ENCODE measurements at regions not wholly inside any gene's neighbourhood (a gene's known extent, or its start where the extent isn't known, plus 50 kb on each side); places are given as distances from the start of the nearest gene placed in this dataset.

GRCh38 chr16:79750311-79750710 lies 149.8 kb upstream of the MAF start:
- TF ChIP-seq, protein P1, sequence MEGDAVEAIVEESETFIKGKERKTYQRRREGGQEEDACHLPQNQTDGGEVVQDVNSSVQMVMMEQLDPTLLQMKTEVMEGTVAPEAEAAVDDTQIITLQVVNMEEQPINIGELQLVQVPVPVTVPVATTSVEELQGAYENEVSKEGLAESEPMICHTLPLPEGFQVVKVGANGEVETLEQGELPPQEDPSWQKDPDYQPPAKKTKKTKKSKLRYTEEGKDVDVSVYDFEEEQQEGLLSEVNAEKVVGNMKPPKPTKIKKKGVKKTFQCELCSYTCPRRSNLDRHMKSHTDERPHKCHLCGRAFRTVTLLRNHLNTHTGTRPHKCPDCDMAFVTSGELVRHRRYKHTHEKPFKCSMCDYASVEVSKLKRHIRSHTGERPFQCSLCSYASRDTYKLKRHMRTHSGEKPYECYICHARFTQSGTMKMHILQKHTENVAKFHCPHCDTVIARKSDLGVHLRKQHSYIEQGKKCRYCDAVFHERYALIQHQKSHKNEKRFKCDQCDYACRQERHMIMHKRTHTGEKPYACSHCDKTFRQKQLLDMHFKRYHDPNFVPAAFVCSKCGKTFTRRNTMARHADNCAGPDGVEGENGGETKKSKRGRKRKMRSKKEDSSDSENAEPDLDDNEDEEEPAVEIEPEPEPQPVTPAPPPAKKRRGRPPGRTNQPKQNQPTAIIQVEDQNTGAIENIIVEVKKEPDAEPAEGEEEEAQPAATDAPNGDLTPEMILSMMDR (conservative IDR thresholded peaks at IDR 0.05; ENCODE audit: low read depth, low read length): no peak
- TF ChIP-seq EZH2 (IDR thresholded peaks at IDR 0.05; ENCODE audit: low read length, unreplicated experiment): no peak
- TF ChIP-seq EZH2phosphoT487 (IDR thresholded peaks at IDR 0.05; ENCODE audit: borderline replicate concordance, low read length): no peak

Measured in PC-3 (cell line).